ENCODE measurements at regions not wholly inside any gene's neighbourhood (a gene's known extent, or its start where the extent isn't known, plus 50 kb on each side); places are given as distances from the start of the nearest gene placed in this dataset.
"Not testable (repeated sequence)": the region's sequence is repeated elsewhere in the genome, so short reads cannot be mapped to it uniquely, and the experiment has no call there.

- H3K4me3 ChIP-seq, result no peak overlapping the region
- DNase-seq (ENCODE audit: low spot score in 2 of 2), result no peak
- H3K9me3 ChIP-seq, result no peaks in the 10 kb centered on the region
- no peaks in the 10 kb centered on the region for H3K36me3 ChIP-seq
- intact Hi-C loops (cut with DNase I; ENCODE audit: low total_unique reads), result no loop called here
- no peak overlapping the region for H3K27ac ChIP-seq
- no peaks in the 10 kb centered on the region for H3K27me3 ChIP-seq
- no peaks in the 10 kb centered on the region for H3K4me1 ChIP-seq
- no peak for TF ChIP-seq POLR2AphosphoS5 (IDR thresholded peaks at IDR 0.05)
- TF ChIP-seq POLR2A (IDR thresholded peaks at IDR 0.05), result no peak
- TF ChIP-seq CTCF (IDR thresholded peaks at IDR 0.05), result no peak
Observed at GRCh38 chr2:37753758-37754157, 82.3 kb upstream of the CDC42EP3 start.

- H3K4me3 ChIP-seq; H3K36me3 ChIP-seq; H3K9me3 ChIP-seq; H3K27ac ChIP-seq; DNase-seq (ENCODE audit: low spot score in 2 of 2); H3K4me1 ChIP-seq; H3K27me3 ChIP-seq; intact Hi-C loops (cut with DNase I; ENCODE audit: low total_unique reads): not testable (repeated sequence)
Observed at GRCh38 chr2:37755961-37756559, 84.6 kb upstream of the CDC42EP3 start.

- H3K27ac ChIP-seq; intact Hi-C loops (cut with DNase I; ENCODE audit: low total_unique reads); DNase-seq (ENCODE audit: low spot score in 2 of 2); H3K36me3 ChIP-seq; H3K4me1 ChIP-seq; H3K4me3 ChIP-seq; H3K9me3 ChIP-seq; H3K27me3 ChIP-seq: not testable (repeated sequence)
Observed at GRCh38 chr2:37757456-37757855, 86.0 kb upstream of the CDC42EP3 start.

- H3K36me3 ChIP-seq; H3K4me3 ChIP-seq; intact Hi-C loops (cut with DNase I; ENCODE audit: low total_unique reads); H3K4me1 ChIP-seq; H3K9me3 ChIP-seq; DNase-seq (ENCODE audit: low spot score in 2 of 2); H3K27ac ChIP-seq; H3K27me3 ChIP-seq: not testable (repeated sequence)
Observed at GRCh38 chr2:37758141-37758601, 86.7 kb upstream of the CDC42EP3 start.

- H3K9me3 ChIP-seq; H3K4me1 ChIP-seq; H3K27me3 ChIP-seq; DNase-seq (ENCODE audit: low spot score in 2 of 2); H3K27ac ChIP-seq; H3K4me3 ChIP-seq; intact Hi-C loops (cut with DNase I; ENCODE audit: low total_unique reads); H3K36me3 ChIP-seq: not testable (repeated sequence)
Observed at GRCh38 chr2:37759989-37760388, 88.5 kb upstream of the CDC42EP3 start.

- no peaks in the 10 kb centered on the region for H3K4me1 ChIP-seq
- no peak overlapping the region for H3K27ac ChIP-seq
- intact Hi-C loops (cut with DNase I; ENCODE audit: low total_unique reads), result no loop called here
- TF ChIP-seq POLR2A (IDR thresholded peaks at IDR 0.05) (no peak), POLR2AphosphoS5 (IDR thresholded peaks at IDR 0.05) (no peak), CTCF (IDR thresholded peaks at IDR 0.05) (no peak)
- H3K4me3 ChIP-seq, result no peak overlapping the region
- no peaks in the 10 kb centered on the region for H3K27me3 ChIP-seq
- no peaks in the 10 kb centered on the region for H3K9me3 ChIP-seq
- no peaks in the 10 kb centered on the region for H3K36me3 ChIP-seq
- DNase-seq (ENCODE audit: low spot score in 2 of 2), result no peak
Observed at GRCh38 chr2:37760471-37760870, 89.0 kb upstream of the CDC42EP3 start.

- intact Hi-C loops (cut with DNase I; ENCODE audit: low total_unique reads), result not testable (repeated sequence)
Observed at GRCh38 chr2:37762281-37762680, 90.8 kb upstream of the CDC42EP3 start.

GRCh38 chr2:37764739-37765138 lies 93.3 kb upstream of the CDC42EP3 start:
- no peak overlapping the region for H3K27ac ChIP-seq
- H3K27me3 ChIP-seq, result no peaks in the 10 kb centered on the region
- TF ChIP-seq POLR2AphosphoS5 (IDR thresholded peaks at IDR 0.05) (no peak), CTCF (IDR thresholded peaks at IDR 0.05) (no peak), POLR2A (IDR thresholded peaks at IDR 0.05) (no peak)
- H3K36me3 ChIP-seq, result no peaks in the 10 kb centered on the region
- H3K4me1 ChIP-seq, result peaks cover 0 to 4% of the 10 kb centered on the region in 2 donors
- no peak for DNase-seq (ENCODE audit: low spot score in 2 of 2)
- no peaks in the 10 kb centered on the region for H3K9me3 ChIP-seq
- intact Hi-C loops (cut with DNase I; ENCODE audit: low total_unique reads), result no loop called here
- H3K4me3 ChIP-seq, result no peak overlapping the region

More at GRCh38 chr2:37762281-37762680, 90.8 kb upstream of the CDC42EP3 start:
- H3K27ac ChIP-seq, result peak overlapping the region in 1 of 2 donors; percentile 58
- not testable (repeated sequence) for H3K4me3 ChIP-seq; H3K4me1 ChIP-seq; H3K36me3 ChIP-seq; H3K27me3 ChIP-seq; H3K9me3 ChIP-seq; DNase-seq (ENCODE audit: low spot score in 2 of 2)
